GM08714 (cell line): ENCODE measurements at regions not wholly inside any gene's neighbourhood (a gene's known extent, or its start where the extent isn't known, plus 50 kb on each side); places are given as distances from the start of the nearest gene placed in this dataset.
"Not testable (repeated sequence)": the region's sequence is repeated elsewhere in the genome, so short reads cannot be mapped to it uniquely, and the experiment has no call there.

Experiments
- H3K4me3 ChIP-seq: fragments of 200-500 bp; sonication (Bioruptor generic); 2 replicates; pipeline ENCODE4 v1.5.1; 2014; ENCODE audit warnings: mild to moderate bottlenecking, low read length, inconsistent platforms
- ZNF274 ChIP-seq: IDR thresholded peaks from 2 replicates; pipeline ENCODE4 v1.6.1; 2012; ENCODE audit warnings: mild to moderate bottlenecking, low read depth, low read length

GRCh38 chr6:43883847-43884651 is 114.0 kb downstream of the VEGFA start:
- no peak for TF ChIP-seq ZNF274

GRCh38 chr6:43882690-43883448 is 112.9 kb downstream of the VEGFA start:
- not testable (repeated sequence) for H3K4me3 ChIP-seq

More at GRCh38 chr6:43883847-43884651, 114.0 kb downstream of the VEGFA start:
- H3K4me3 ChIP-seq: no peak overlapping the region

DNA sequence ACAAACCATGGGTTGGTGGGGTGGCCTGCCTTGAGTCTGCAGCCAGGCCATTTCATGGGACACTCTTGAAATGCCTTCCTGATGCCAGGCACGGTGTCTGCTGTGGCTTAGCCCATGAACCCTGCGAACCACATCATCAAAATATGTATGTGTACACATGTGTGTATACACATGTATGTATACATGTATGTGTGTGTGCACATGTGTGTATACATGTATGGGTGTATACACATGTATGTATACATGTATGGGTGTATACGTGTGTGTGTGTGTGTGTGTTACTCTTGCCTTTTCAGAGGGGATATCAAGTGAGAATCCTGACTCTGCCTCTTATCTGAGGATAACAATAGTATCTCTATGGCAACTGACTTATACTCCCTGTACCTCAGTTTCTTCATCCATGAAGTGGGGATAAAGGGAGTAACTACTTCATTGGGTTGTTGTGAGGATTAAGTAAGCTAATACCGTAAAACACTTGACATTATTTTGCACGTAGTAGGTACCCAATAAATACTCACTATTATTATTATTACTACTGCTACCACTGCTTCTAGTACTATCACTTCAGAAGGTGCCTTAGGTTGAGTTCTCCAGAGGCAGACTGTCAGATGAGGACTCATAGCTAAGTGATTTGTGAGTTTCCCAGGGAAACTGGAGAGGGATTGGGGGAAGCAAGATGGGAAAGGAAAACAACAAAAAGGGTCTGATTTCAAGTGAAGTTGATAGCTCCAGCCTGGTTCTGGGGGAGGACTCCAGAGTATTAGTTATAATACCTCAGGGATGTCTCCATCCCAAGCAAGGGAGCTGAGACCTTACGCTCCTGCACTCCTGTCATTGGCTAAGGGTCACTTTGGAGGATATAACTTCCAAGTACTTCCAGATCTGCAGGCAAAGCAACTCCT is 110.5 kb downstream of the VEGFA start:
- TF ChIP-seq ZNF274: no peak

GRCh38 chr6:43879722-43880121 is 109.7 kb downstream of the VEGFA start:
- H3K4me3 ChIP-seq: no peak overlapping the region
- TF ChIP-seq ZNF274: no peak

More for the DNA sequence above, 110.5 kb downstream of the VEGFA start:
- no peak overlapping the region for H3K4me3 ChIP-seq

DNA sequence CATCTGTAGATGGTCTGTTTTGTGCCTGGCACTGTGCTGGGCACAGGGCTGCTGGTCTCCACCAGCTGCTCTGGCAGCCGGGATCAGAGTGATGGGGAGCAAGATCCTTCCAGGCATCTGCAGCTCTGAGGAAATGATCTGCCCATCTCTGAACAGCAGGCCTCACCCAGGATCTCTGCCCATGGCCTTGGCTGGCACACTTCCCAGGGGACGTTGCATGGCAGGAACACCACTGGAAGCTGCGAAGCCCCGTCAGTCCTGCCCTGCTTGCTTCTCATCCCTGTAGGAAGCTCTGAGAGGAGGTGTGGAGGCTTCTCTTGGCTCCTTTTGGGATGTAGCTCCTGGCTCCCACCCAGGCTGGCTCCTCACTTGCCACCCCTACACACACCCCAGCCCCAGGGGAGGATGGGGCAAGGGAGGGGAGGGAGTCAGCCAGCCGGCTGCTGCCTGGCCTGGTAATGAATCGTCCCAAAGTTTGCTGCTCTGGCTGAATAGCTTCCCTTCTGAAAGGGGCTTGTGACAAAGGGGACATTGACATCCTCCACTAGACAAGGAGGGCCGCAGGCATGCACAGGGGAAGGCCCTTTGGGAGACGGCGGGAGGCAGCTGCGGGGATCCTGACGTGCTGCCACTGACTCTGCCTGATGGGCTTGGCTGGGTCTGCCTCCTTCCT is 108.9 kb downstream of the VEGFA start:
- no peak for TF ChIP-seq ZNF274
- H3K4me3 ChIP-seq: no peak overlapping the region

DNA sequence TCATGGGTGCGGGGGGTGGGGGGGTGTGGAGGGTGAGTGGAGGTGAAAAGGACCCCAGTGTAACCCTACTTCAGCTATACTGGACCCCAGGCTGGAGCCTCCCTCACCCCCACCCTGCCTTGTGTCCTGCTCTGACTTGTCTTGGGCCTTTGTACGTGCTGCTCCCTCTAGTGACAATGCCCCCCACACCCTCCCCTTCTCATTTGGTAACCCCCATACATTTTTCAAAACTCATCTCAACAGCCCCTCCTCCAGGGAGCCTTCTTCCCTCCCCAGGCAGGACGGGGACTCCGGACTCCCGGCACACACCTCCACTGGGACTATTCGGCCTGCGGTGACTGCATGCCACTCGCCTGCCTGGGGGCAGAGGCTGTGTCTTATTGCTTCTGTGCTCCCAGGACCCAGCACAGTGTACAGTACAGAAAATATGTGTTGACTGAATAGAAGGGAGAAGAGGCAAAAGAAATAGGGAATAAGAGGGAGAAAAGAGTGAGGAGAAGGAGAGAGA is 108.2 kb downstream of the VEGFA start:
- no peak overlapping the region for H3K4me3 ChIP-seq
- no peak for TF ChIP-seq ZNF274

GRCh38 chr6:43877463-43878126 is 107.6 kb downstream of the VEGFA start:
- TF ChIP-seq ZNF274: no peak
- no peak overlapping the region for H3K4me3 ChIP-seq

DNA sequence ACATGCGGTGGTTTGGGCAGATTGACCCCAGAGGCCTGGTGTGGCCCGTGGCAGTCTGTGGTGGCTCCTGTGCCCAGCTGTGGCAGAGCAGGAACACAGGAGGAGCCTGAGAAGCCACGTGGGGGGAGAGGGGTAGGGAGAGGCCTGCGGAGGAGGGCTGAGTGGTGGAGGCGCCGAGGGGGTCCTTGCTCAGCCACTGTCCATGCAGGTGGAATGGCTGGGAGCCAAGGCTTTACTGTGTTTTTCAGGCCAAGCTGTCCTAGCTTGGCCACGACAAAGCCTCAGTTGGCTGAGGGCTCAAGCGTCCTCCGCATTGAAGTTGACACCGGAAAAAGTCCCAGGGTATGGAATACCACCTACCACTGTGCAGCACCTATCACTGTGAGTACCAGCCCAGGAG is 107.0 kb downstream of the VEGFA start:
- TF ChIP-seq ZNF274: no peak
- no peak overlapping the region for H3K4me3 ChIP-seq

GRCh38 chr6:43876602-43877001 is 106.6 kb downstream of the VEGFA start:
- no peak for TF ChIP-seq ZNF274

GRCh38 chr6:43875849-43876572 is 106.0 kb downstream of the VEGFA start:
- TF ChIP-seq ZNF274: no peak
- no peak overlapping the region for H3K4me3 ChIP-seq

More at GRCh38 chr6:43876602-43877001, 106.6 kb downstream of the VEGFA start:
- H3K4me3 ChIP-seq: no peak overlapping the region

- no peak for TF ChIP-seq ZNF274
- H3K4me3 ChIP-seq: no peak overlapping the region
Observed at GRCh38 chr6:43874814-43875590, 105.0 kb downstream of the VEGFA start.
